ENCODE measurements at regions not wholly inside any gene's neighbourhood (a gene's known extent, or its start where the extent isn't known, plus 50 kb on each side); places are given as distances from the start of the nearest gene placed in this dataset.

- DNase-seq (ENCODE audit: low read depth), result no peak
These were observed 65.8 kb upstream of the LEKR1 start for GRCh38 chr3:156760333-156760732.

- peak; percentile 50 for DNase-seq (ENCODE audit: low read depth)
These were observed 65.1 kb upstream of the LEKR1 start for GRCh38 chr3:156761007-156761406.

- no peak for DNase-seq (ENCODE audit: low read depth)
These were observed 64.3 kb upstream of the LEKR1 start for GRCh38 chr3:156761713-156762451.

DNA sequence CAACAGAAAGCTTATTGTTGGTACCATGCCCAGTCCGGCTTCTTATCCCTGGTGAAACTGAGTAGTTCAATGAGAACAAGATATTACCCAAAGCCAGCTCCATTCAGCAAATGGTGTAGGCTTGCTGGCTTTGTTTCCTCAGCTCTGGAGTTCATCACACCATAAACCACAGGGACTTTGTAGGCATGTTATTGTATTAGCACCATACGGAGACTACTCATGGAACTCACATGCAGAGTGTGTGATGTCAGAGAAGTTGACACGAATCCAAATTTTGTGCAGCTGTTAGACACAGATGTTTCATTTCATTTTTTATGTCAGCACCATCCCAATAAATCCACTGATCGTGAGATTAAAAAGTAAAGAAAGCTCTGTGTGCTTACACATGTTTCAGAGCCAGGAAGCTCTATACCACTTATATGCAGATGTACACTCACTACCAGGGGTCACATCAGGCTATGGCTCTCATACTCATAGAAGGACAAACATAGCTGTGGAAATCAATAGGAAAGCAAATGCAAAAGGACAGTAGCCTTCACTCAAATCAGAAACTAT, 63.4 kb upstream of the LEKR1 start:
- DNase-seq (ENCODE audit: low read depth), result no peak

DNA sequence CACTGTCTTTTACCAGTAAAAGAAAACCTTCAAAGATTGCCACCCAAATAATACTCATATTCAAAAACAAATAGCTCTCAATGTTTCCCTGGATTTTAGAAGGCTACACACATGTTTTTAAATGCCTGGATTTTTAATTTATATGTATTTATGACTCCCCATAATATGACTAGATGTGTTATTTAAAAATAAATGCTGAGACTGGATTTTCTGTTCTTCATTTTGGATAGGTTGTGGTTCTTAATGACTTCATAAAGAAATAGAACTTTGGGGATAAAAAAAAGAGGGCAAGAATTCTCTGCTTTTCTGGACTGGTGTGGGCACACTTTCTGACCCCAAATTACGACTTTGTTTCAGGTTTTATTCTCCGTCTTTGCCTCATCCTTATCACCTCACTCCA, 62.8 kb upstream of the LEKR1 start:
- DNase-seq (ENCODE audit: low read depth), result no peak

- no peak for DNase-seq (ENCODE audit: low read depth)
These were observed 62.0 kb upstream of the LEKR1 start for GRCh38 chr3:156763931-156764720.

DNA sequence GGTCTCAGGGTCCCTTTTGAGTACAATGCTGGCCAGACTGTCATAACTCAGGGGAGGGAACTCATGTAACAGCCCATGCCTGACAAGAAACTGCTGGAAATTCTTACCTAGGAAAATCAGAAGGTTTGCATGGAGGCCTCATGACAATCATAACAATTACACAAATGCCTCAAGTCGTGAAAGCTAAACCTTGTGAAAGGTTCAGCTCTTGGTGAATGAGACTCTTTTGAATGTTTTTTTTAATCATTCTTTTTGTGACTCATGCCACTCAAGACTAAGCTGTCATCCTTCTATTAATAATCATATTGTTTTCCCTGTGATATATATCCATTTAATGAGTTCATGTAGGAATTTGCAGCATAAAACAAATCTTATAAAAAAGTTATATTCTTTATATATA, 61.4 kb upstream of the LEKR1 start:
- DNase-seq (ENCODE audit: low read depth), result peak; percentile 83

- DNase-seq (ENCODE audit: low read depth), result no peak
These were observed 57.8 kb upstream of the LEKR1 start for GRCh38 chr3:156768390-156768789.

DNA sequence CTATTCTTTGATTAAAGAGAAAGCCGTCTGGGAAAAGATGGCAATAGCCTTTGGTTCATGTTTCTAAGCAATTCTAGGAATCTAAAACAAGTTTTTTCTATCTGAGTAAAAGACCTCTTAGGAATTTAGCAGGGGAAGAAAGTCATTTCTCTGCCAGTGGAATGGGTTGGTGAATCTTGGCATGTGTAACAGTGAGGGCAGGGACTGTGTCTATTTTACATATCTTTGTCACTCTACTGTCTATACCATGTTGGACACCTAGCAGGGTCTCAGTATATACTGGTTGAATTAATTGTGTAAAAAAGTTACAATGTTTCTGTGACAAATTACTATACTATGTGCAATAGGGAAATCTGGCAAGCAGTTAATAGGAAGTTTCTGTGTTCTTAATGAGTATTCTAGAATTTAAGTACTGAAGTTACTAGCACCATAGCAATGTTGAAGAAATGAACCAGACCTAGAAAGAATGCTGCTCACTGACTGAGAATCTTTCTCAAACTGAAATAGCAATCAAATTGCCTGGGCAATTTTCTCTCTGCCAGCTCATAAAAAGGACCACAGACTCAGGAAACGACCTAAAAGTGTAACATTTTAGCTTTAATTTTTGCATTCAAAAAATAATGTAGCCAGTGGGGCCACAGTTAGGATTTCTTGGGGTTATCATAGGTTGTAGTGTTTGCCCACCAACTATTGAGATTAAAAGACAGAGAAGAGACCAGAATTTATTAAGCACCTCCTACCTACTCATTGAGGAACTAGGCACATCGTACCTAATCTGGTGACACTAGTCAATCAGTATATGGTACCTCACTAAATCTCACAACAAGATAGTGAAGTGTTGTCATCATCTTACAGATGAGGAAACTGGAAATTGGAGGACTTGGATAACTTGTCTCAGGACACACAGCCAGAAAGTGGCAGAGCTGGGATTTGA, 56.2 kb upstream of the LEKR1 start:
- no peak for DNase-seq (ENCODE audit: low read depth)

DNA sequence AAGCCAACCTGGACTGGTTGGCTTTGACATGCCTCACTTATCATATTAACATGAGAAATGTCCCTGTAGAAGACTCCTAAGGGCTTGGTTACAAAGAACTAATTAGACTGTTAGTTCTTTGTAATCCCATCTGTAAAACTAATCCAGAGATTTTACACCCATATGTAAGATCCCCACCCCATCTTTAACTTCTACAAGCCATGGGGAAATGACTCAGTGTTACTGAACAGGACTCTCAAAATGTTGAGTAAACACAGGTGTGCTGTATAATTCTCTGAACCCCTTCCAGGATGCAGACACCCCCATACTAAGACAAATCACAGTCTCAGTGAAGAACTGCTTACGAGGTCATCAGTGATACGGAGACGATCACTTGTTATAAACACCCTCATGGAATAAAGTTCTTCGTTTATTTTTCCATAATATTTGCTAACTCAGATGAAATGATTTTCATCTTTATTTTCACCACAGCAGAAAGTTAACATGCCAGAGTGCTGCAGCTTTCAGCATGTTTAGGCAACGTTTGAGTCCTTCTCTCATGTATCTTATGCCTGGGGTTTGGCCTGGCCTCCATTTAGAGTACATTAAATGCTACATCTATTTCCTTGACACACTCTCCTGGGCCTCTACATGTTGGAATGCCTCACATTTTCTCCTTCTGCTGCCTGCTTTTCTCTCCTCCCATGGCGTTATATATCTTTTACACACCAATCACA, 55.3 kb upstream of the LEKR1 start:
- no peak for DNase-seq (ENCODE audit: low read depth)

DNA sequence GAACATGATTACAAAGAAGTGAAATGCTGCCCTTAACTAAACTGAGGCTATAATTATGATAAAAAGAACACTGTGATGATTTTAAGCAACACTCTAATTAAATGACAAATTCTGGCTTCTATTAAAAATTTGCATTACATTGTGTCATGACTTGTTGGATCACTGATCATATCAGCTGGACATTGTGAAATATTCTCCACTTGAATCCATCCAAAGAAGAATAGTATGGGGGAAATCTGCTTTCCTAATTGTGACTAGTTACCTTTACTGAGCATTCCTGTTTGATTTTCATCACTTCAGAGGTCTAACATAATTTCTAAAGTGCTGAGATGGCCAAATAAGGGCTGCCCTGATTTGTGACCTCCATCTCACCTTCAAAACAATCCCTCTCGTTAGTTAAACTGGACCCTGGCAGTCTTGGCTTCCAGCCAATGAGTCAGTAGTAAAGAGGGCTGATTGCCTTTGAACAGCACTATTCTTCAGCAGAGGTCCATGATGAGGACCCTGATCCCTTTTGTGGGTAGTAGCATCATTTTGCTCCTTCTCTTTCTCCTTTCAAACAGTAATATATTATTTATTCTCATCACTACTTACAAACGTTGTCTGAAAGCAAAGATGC, 53.5 kb upstream of the LEKR1 start:
- peak; percentile 33 for DNase-seq (ENCODE audit: low read depth)

- DNase-seq (ENCODE audit: low read depth), result no peak
These were observed 50.1 kb upstream of the LEKR1 start for GRCh38 chr3:156776031-156776430.
